Cardiac muscle cell (in vitro differentiated cells and primary cell): ENCODE measurements at regions not wholly inside any gene's neighbourhood (a gene's known extent, or its start where the extent isn't known, plus 50 kb on each side); places are given as distances from the start of the nearest gene placed in this dataset.

Experiments
- DNase-seq, 2 donors: peaks; one replicate each; pipeline versions ENCODE4 v3.0.0 to v3.0.0-alpha.2; 2010 to 2017; ENCODE audit warnings: low read depth in 1 of 2, low spot score in 1 of 2
- H3K27ac ChIP-seq: fragments of 200-600 bp; sonication (generic); 2 replicates; pipeline ENCODE4 v1.5.1; 2016
- H3K27me3 ChIP-seq: fragments of 200-600 bp; sonication (generic); 2 replicates; pipeline ENCODE4 v1.6.0; 2016; ENCODE audit warnings: control low read depth
- H3K36me3 ChIP-seq: fragments of 200-600 bp; sonication (generic); 2 replicates; pipeline ENCODE4 v1.5.1; 2016; ENCODE audit warnings: control low read depth
- H3K4me1 ChIP-seq: fragments of 200-600 bp; sonication (generic); 2 replicates; pipeline ENCODE4 v1.8.1; 2017; ENCODE audit warnings: low read depth, mild to moderate bottlenecking, mixed run types
- H3K4me3 ChIP-seq: fragments of 200-600 bp; sonication (generic); 2 replicates; pipeline ENCODE4 v1.5.1; 2016; ENCODE audit warnings: mild to moderate bottlenecking
- H3K9me3 ChIP-seq: fragments of 200-600 bp; sonication (generic); 2 replicates; pipeline ENCODE4 v1.5.1; 2017; ENCODE audit warnings: low read depth, mild to moderate bottlenecking, control low read depth
- TF ChIP-seq, protein P1 (sequence below): IDR thresholded peaks from 2 replicates; pipeline ENCODE4 v1.5.1; 2012; ENCODE audit warnings: low read depth, mild to moderate bottlenecking, low read length

DNA sequence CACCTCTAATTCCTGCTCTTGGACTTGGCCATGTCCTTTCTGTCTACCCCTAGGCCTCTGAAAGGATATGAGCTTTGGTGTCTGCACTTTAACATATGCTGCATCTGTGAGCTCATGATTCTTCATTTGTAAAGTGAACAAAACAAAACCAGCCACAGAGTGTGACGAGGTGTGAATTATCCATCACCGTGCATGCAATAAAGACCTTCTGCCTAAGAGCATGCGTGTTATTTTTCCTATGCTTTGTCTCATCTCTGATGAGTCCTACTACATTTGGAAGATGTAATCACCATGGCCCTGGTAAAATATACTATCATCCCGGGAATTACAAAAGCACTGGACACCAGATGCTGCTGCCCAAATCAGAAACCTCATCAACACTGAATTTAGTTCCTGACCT is 103.5 kb upstream of the KCNAB1 start:
- TF ChIP-seq, protein P1, sequence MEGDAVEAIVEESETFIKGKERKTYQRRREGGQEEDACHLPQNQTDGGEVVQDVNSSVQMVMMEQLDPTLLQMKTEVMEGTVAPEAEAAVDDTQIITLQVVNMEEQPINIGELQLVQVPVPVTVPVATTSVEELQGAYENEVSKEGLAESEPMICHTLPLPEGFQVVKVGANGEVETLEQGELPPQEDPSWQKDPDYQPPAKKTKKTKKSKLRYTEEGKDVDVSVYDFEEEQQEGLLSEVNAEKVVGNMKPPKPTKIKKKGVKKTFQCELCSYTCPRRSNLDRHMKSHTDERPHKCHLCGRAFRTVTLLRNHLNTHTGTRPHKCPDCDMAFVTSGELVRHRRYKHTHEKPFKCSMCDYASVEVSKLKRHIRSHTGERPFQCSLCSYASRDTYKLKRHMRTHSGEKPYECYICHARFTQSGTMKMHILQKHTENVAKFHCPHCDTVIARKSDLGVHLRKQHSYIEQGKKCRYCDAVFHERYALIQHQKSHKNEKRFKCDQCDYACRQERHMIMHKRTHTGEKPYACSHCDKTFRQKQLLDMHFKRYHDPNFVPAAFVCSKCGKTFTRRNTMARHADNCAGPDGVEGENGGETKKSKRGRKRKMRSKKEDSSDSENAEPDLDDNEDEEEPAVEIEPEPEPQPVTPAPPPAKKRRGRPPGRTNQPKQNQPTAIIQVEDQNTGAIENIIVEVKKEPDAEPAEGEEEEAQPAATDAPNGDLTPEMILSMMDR: no peak
- H3K27ac ChIP-seq: no peak overlapping the region
- H3K36me3 ChIP-seq: no peaks in the 10 kb centered on the region
- H3K4me3 ChIP-seq: no peak overlapping the region
- no peaks in the 10 kb centered on the region for H3K4me1 ChIP-seq
- no peaks in the 10 kb centered on the region for H3K9me3 ChIP-seq
- no peaks in the 10 kb centered on the region for H3K27me3 ChIP-seq
- DNase-seq: no peak

DNA sequence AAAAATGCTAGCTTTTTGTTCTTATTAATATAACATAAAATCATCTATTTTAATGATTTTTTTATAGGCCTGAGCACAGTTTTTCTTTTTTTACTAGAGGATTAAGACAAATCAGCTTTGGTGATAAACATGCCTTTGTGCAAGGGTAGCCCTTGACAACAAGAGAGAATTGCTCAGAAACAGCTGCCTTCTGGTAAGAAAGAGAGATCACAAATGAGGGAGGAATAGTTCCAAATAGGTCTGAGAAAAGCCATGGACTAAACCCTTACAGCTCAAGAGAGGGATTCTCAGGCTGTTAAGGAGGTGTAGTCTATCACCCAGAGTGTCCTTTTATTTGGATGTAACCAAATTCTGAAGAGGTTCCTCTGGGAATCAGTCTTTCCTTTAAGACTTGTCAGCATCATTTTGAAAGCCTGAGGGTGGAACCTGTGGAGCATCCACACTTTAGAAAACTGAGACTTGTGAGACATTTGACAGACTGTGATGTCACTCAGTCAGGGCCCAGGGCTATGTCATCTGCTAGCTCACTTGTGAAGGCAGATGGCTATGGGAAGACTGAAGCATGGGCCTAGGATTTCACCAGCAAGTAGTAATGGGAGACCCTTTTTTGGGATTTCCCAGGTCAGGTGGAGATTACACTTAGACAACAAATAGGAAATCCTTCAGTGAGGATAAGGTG is 102.9 kb upstream of the KCNAB1 start:
- Histone ChIP-seq H3K9me3 (no peaks in the 10 kb centered on the region), H3K4me1 (no peaks in the 10 kb centered on the region), H3K27ac (no peak overlapping the region), H3K4me3 (no peak overlapping the region), H3K27me3 (no peaks in the 10 kb centered on the region), H3K36me3 (no peaks in the 10 kb centered on the region)
- DNase-seq: no peak
- TF ChIP-seq, protein P1: no peak

DNA sequence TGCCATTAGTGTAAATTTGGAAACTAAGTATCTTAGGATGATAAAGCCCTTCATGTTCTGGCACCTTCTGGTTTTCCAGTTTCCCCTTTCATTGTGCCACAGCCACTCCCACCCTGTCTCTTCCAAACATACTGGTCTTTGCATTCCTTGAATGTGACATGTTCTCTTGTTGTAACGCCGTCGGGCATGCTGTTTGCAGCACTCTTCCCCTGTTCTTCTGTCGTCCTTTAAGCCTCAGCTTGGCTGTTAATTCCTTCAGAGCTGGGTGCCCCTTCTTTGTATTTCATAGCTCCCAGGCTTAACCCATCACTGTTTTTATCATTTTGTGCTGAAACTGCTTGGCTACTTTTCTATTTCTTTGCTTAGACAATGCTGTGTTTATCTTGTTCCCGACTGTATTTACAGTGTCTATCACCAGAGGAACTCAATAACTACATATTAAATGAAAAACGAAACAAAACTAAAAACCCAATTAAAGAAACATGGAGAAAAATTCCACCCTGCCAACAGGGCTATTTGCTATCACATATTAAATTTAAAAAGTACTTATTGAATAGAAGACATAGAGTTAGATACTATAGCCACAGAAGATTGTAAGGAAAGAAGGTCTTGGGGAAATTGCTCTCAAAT is 95.4 kb upstream of the KCNAB1 start:
- Histone ChIP-seq H3K4me3 (no peak overlapping the region), H3K27ac (no peak overlapping the region), H3K27me3 (no peaks in the 10 kb centered on the region), H3K36me3 (no peaks in the 10 kb centered on the region), H3K4me1 (no peaks in the 10 kb centered on the region), H3K9me3 (no peaks in the 10 kb centered on the region)
- peak; percentile 23 to 41 for DNase-seq
- TF ChIP-seq, protein P1: no peak

DNA sequence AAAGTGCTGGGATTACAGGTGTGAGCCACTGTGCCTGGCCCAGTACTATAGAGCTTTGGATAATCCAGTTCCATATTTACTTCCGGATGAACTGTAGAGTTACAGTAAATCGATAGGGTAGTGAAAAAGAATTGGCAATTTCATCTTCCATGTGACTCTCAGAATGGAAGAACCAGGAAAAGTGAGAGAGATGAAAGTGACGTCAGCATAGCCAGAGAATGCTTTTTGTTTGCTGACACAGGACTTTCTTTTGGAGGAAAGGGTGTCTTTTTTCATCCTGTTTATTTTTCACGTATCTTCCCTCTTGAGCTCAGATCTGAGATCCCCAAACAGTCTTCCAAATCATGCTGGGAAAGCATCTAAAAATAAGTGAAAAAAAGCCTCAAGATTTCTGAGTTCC is 91.2 kb upstream of the KCNAB1 start:
- no peaks in the 10 kb centered on the region for H3K27me3 ChIP-seq
- no peak overlapping the region for H3K4me3 ChIP-seq
- H3K27ac ChIP-seq: no peak overlapping the region
- H3K4me1 ChIP-seq: no peaks in the 10 kb centered on the region
- TF ChIP-seq, protein P1: no peak
- H3K9me3 ChIP-seq: no peaks in the 10 kb centered on the region
- DNase-seq: no peak
- no peaks in the 10 kb centered on the region for H3K36me3 ChIP-seq

DNA sequence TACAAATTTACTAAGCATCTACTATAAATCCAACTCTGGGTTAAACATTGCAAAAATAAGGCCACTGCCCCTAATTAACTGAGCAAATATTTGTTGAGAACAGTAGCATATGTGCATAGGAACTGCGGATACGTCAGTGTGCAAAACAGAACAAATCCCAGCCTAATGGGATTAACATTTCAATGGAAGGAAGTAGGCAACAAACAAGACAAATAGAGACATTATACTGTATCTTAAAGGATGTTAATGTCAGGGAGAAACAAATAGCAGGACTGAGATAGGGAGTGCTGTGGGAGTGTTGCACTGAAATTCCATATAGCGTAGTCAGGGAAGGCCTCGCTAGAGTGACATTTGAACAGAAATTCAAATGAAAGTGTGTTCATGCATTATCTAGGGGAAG is 89.7 kb upstream of the KCNAB1 start:
- Histone ChIP-seq H3K9me3 (no peaks in the 10 kb centered on the region), H3K27ac (no peak overlapping the region), H3K4me1 (no peaks in the 10 kb centered on the region), H3K4me3 (no peak overlapping the region), H3K27me3 (no peaks in the 10 kb centered on the region), H3K36me3 (no peaks in the 10 kb centered on the region)
- TF ChIP-seq, protein P1: no peak
- DNase-seq: peak in 1 of 2 donors; percentile 5
